Mesodermal cell (in vitro differentiated cells): ENCODE measurements at regions not wholly inside any gene's neighbourhood (a gene's known extent, or its start where the extent isn't known, plus 50 kb on each side); places are given as distances from the start of the nearest gene placed in this dataset.

Experiments
- H3K27ac ChIP-seq: 2 replicates; pipeline ENCODE4 v1.7.0; 2013; ENCODE audit warnings: mild to moderate bottlenecking, low read depth, low read length, moderate library complexity; ENCODE audit not compliant: severe bottlenecking
- H3K36me3 ChIP-seq: 2 replicates; pipeline ENCODE4 v1.7.1; 2013; ENCODE audit warnings: mild to moderate bottlenecking, low read length, moderate library complexity; ENCODE audit not compliant: control insufficient read depth, insufficient read depth
- H3K4me1 ChIP-seq: one replicate; pipeline ENCODE4 v1.7.1; 2013; ENCODE audit warnings: mild to moderate bottlenecking, low read length; ENCODE audit not compliant: insufficient read depth, control insufficient read depth, poor library complexity, severe bottlenecking
- H3K4me3 ChIP-seq: 2 replicates; pipeline ENCODE4 v1.7.0; 2013; ENCODE audit warnings: low read length, control low read depth, mild to moderate bottlenecking; ENCODE audit not compliant: insufficient read depth, poor library complexity, severe bottlenecking; ENCODE audit errors: extremely low read depth
- H3K9me3 ChIP-seq: 2 replicates; pipeline ENCODE4 v1.7.1; 2013; ENCODE audit warnings: mild to moderate bottlenecking, low read length, moderate library complexity; ENCODE audit not compliant: control insufficient read depth
- WGBS, 2 experiments: methylation state at CpG; one replicate each; pipeline ENCODE4 v1.1.5; 2013; ENCODE audit warnings: missing lambda C conversion rate in 2 of 2; ENCODE audit not compliant: insufficient coverage in 2 of 2; 5-methylcytosine and 5-hydroxymethylcytosine counted together

- Histone ChIP-seq H3K36me3 (no peaks in the 10 kb centered on the region), H3K4me1 (peaks cover 16% of the 10 kb centered on the region), H3K27ac (no peak overlapping the region), H3K4me3 (no peak overlapping the region), H3K9me3 (no peaks in the 10 kb centered on the region)
- WGBS, 2 experiments = 60 to 100% methylated on average over 1 of the region's 8 CpGs
Observed at GRCh38 chr3:127387119-127387518, 99.3 kb upstream of the PRR20G start.

- Histone ChIP-seq H3K4me3 (no peak overlapping the region), H3K36me3 (no peaks in the 10 kb centered on the region), H3K27ac (no peak overlapping the region), H3K9me3 (no peaks in the 10 kb centered on the region), H3K4me1 (peaks cover 15% of the 10 kb centered on the region)
- WGBS, 2 experiments = 88 to 92% methylated on average over 4 of the region's 9 CpGs
Observed at GRCh38 chr3:127386490-127386889, 98.6 kb upstream of the PRR20G start.

- H3K9me3 ChIP-seq = peaks cover 6% of the 10 kb centered on the region
- H3K36me3 ChIP-seq = no peaks in the 10 kb centered on the region
- 90 to 98% methylated on average over 4 to 5 of the region's 5 CpGs for WGBS, 2 experiments
- peaks cover 11% of the 10 kb centered on the region for H3K4me1 ChIP-seq
- no peak overlapping the region for H3K27ac ChIP-seq
- H3K4me3 ChIP-seq = no peak overlapping the region
Observed at GRCh38 chr3:127385540-127385870, 97.7 kb upstream of the PRR20G start.

GRCh38 chr3:127384717-127385539 lies 97.1 kb upstream of the PRR20G start:
- 87 to 89% methylated on average over 11 to 12 of the region's 18 CpGs for WGBS, 2 experiments
- peaks cover 6% of the 10 kb centered on the region for H3K9me3 ChIP-seq

GRCh38 chr3:127383656-127384179 lies 95.9 kb upstream of the PRR20G start:
- Histone ChIP-seq H3K4me1 (no peaks in the 10 kb centered on the region), H3K4me3 (no peak overlapping the region), H3K9me3 (peaks cover 6% of the 10 kb centered on the region), H3K27ac (no peak overlapping the region), H3K36me3 (no peaks in the 10 kb centered on the region)
- 81% methylated on average over 3 of the region's 10 CpGs; no CpG with 5 or more reads in 1 of the 2 experiments for WGBS, 2 experiments

More at GRCh38 chr3:127384717-127385539, 97.1 kb upstream of the PRR20G start:
- H3K4me1 ChIP-seq = peaks cover 8% of the 10 kb centered on the region
- no peaks in the 10 kb centered on the region for H3K36me3 ChIP-seq
- H3K4me3 ChIP-seq = no peak overlapping the region
- H3K27ac ChIP-seq = no peak overlapping the region

- H3K9me3 ChIP-seq = peaks cover 14% of the 10 kb centered on the region
- no peaks in the 10 kb centered on the region for H3K4me1 ChIP-seq
- H3K27ac ChIP-seq = no peak overlapping the region
- WGBS, 2 experiments = 74 to 78% methylated on average over 10 of the region's 11 CpGs
- H3K4me3 ChIP-seq = no peak overlapping the region
- H3K36me3 ChIP-seq = no peaks in the 10 kb centered on the region
Observed at GRCh38 chr3:127377801-127378655, 90.2 kb upstream of the PRR20G start.

- 90 to 95% methylated on average over 10 of the region's 13 CpGs for WGBS, 2 experiments
- Histone ChIP-seq H3K36me3 (no peaks in the 10 kb centered on the region), H3K9me3 (peaks cover 8% of the 10 kb centered on the region), H3K4me1 (no peaks in the 10 kb centered on the region), H3K4me3 (no peak overlapping the region), H3K27ac (no peak overlapping the region)
Observed at GRCh38 chr3:127375151-127375930, 87.5 kb upstream of the PRR20G start.

GRCh38 chr3:127374086-127375010 lies 86.5 kb upstream of the PRR20G start:
- no peaks in the 10 kb centered on the region for H3K4me1 ChIP-seq
- H3K36me3 ChIP-seq = no peaks in the 10 kb centered on the region
- H3K4me3 ChIP-seq = no peak overlapping the region
- WGBS, 2 experiments = 73 to 76% methylated on average over 9 to 12 of the region's 12 CpGs
- peaks cover 8% of the 10 kb centered on the region for H3K9me3 ChIP-seq
- no peak overlapping the region for H3K27ac ChIP-seq

GRCh38 chr3:127373441-127374085 lies 85.7 kb upstream of the PRR20G start:
- Histone ChIP-seq H3K9me3 (peaks cover 8% of the 10 kb centered on the region), H3K4me3 (no peak overlapping the region), H3K36me3 (no peaks in the 10 kb centered on the region), H3K27ac (no peak overlapping the region), H3K4me1 (no peaks in the 10 kb centered on the region)
- WGBS, 2 experiments = 83 to 85% methylated on average over 7 to 8 of the region's 9 CpGs
